ENCODE measurements at regions not wholly inside any gene's neighbourhood (a gene's known extent, or its start where the extent isn't known, plus 50 kb on each side); places are given as distances from the start of the nearest gene placed in this dataset.

DNA sequence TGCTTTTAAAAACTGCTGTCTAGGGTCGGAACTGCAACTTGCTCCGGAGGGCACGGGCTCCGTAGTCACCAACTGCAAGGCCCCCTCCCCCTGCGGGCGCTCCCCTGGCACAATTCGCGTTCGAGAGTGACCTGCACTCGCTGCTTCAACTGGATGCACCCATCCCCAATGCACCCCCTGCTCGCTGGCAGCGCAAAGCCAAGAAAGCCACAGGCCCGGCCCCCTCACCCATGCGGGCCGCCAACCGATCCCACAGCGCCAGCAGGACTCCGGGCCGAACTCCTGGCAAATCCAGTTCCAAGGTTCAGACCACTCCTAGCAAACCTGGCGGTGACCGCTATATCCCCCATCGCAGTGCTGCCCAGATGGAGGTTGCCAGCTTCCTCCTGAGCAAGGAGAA, 64.2 kb upstream of the GAS1 start:
- Histone ChIP-seq H4K20me1 (ENCODE audit: insufficient read depth, low read length) (no peaks in the 10 kb centered on the region), H3K36me3 (replicated peaks; ENCODE audit: low read depth, low read length) (no peaks in the 10 kb centered on the region), H2AFZ (ENCODE audit: low read depth, low read length) (no peak overlapping the region), H3K9ac (ENCODE audit: low read length) (no peak overlapping the region), H3K4me2 (ENCODE audit: low read length) (no peak overlapping the region), H3K27me3 (ENCODE audit: low read depth, low read length) (no peaks in the 10 kb centered on the region), H3K79me2 (ENCODE audit: low read length) (no peaks in the 10 kb centered on the region), H3K4me1 (ENCODE audit: low read length) (no peaks in the 10 kb centered on the region), H3K27ac (ENCODE audit: low read length) (no peak overlapping the region), H3K4me3 (ENCODE audit: low read length) (no peak overlapping the region), H3K9me3 (ENCODE audit: insufficient read depth, low read length) (no peaks in the 10 kb centered on the region)
- TF ChIP-seq, protein P1, sequence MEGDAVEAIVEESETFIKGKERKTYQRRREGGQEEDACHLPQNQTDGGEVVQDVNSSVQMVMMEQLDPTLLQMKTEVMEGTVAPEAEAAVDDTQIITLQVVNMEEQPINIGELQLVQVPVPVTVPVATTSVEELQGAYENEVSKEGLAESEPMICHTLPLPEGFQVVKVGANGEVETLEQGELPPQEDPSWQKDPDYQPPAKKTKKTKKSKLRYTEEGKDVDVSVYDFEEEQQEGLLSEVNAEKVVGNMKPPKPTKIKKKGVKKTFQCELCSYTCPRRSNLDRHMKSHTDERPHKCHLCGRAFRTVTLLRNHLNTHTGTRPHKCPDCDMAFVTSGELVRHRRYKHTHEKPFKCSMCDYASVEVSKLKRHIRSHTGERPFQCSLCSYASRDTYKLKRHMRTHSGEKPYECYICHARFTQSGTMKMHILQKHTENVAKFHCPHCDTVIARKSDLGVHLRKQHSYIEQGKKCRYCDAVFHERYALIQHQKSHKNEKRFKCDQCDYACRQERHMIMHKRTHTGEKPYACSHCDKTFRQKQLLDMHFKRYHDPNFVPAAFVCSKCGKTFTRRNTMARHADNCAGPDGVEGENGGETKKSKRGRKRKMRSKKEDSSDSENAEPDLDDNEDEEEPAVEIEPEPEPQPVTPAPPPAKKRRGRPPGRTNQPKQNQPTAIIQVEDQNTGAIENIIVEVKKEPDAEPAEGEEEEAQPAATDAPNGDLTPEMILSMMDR (IDR thresholded peaks at IDR 0.05; ENCODE audit: low read depth, low read length), result no peak

DNA sequence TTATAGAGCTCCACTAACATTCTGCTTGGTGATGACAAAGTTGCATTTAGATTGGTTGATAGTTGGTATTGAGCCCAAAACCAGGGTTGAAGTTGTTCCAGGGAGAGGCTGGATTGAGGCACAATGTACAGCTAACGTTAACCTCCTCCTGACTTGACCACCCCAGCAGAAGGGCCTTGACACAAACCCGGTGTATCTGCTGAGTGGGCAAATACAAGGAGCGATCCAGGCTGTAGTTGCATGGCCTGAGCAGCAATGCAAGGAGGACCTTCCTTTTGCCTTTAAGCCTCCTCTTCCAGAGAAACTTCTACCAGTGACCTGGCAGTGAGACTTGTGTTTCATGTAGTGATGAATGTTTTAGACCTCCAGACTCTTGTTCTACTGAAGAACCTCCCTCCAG, 66.2 kb upstream of the GAS1 start:
- no peaks in the 10 kb centered on the region for H3K36me3 ChIP-seq (replicated peaks; ENCODE audit: low read depth, low read length)
- no peaks in the 10 kb centered on the region for H3K9me3 ChIP-seq (ENCODE audit: insufficient read depth, low read length)
- no peak overlapping the region for H3K9ac ChIP-seq (ENCODE audit: low read length)
- no peak for TF ChIP-seq EZH2phosphoT487 (IDR thresholded peaks at IDR 0.05; ENCODE audit: low read depth)
- TF ChIP-seq, protein P1 (IDR thresholded peaks at IDR 0.05; ENCODE audit: low read depth, low read length), result no peak
- no peaks in the 10 kb centered on the region for H3K27me3 ChIP-seq (ENCODE audit: low read depth, low read length)
- no peak overlapping the region for H3K4me2 ChIP-seq (ENCODE audit: low read length)
- H3K4me3 ChIP-seq (ENCODE audit: low read length), result no peak overlapping the region
- no peaks in the 10 kb centered on the region for H3K79me2 ChIP-seq (ENCODE audit: low read length)
- no peak overlapping the region for H3K27ac ChIP-seq (ENCODE audit: low read length)
- no peaks in the 10 kb centered on the region for H4K20me1 ChIP-seq (ENCODE audit: insufficient read depth, low read length)
- H3K4me1 ChIP-seq (ENCODE audit: low read length), result no peaks in the 10 kb centered on the region
- H2AFZ ChIP-seq (ENCODE audit: low read depth, low read length), result no peak overlapping the region

DNA sequence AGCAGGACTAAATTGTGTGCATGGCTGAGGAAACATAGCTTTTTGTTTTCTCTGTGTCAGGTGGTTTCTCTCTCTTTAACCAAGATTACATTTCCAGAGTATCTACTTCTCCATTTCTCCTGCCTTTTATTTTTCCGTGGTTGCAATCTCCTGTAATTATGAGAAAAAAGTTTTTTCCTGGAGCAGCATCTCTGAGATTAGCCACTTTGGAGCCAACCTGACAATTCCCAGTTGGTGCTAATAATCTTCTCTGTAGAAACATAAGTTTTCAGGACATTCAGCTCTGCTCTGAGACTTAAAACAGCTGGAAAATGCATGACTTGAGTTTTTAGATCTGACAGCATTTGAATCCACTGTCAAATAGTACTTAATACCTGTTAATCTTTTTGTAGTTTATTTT, 67.1 kb upstream of the GAS1 start:
- H3K4me3 ChIP-seq (ENCODE audit: low read length), result no peak overlapping the region
- H2AFZ ChIP-seq (ENCODE audit: low read depth, low read length), result no peak overlapping the region
- TF ChIP-seq EZH2phosphoT487 (IDR thresholded peaks at IDR 0.05; ENCODE audit: low read depth), result no peak
- TF ChIP-seq, protein P1 (IDR thresholded peaks at IDR 0.05; ENCODE audit: low read depth, low read length), result no peak
- H3K4me2 ChIP-seq (ENCODE audit: low read length), result no peak overlapping the region
- H3K9me3 ChIP-seq (ENCODE audit: insufficient read depth, low read length), result no peaks in the 10 kb centered on the region
- no peaks in the 10 kb centered on the region for H3K36me3 ChIP-seq (replicated peaks; ENCODE audit: low read depth, low read length)
- H3K4me1 ChIP-seq (ENCODE audit: low read length), result no peaks in the 10 kb centered on the region
- no peak overlapping the region for H3K27ac ChIP-seq (ENCODE audit: low read length)
- no peaks in the 10 kb centered on the region for H4K20me1 ChIP-seq (ENCODE audit: insufficient read depth, low read length)
- no peak overlapping the region for H3K9ac ChIP-seq (ENCODE audit: low read length)
- H3K27me3 ChIP-seq (ENCODE audit: low read depth, low read length), result no peaks in the 10 kb centered on the region
- H3K79me2 ChIP-seq (ENCODE audit: low read length), result no peaks in the 10 kb centered on the region

DNA sequence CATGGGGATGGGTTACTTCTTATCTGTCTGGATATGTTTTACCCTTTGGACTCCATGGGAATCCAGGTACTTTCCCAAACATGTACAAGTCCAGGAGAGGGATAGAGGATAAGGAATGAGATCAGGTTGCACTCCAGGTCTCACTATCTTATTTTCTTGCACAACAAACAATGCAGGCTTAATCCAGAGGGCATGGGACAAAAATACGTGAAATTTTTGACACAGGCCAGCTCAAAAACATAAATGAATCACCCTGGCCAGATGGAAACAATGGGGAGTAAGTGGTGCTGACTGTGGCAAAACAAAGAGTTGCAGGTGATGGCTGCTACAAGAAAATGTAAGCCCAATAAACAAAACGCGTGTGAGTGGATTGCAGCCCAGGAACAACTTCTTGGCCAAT, 69.4 kb upstream of the GAS1 start:
- H3K4me3 ChIP-seq (ENCODE audit: low read length), result no peak overlapping the region
- no peaks in the 10 kb centered on the region for H3K79me2 ChIP-seq (ENCODE audit: low read length)
- no peak overlapping the region for H3K4me2 ChIP-seq (ENCODE audit: low read length)
- H3K4me1 ChIP-seq (ENCODE audit: low read length), result no peaks in the 10 kb centered on the region
- no peak overlapping the region for H3K27ac ChIP-seq (ENCODE audit: low read length)
- no peaks in the 10 kb centered on the region for H3K9me3 ChIP-seq (ENCODE audit: insufficient read depth, low read length)
- no peak overlapping the region for H2AFZ ChIP-seq (ENCODE audit: low read depth, low read length)
- TF ChIP-seq, protein P1 (IDR thresholded peaks at IDR 0.05; ENCODE audit: low read depth, low read length), result no peak
- no peak for TF ChIP-seq EZH2phosphoT487 (IDR thresholded peaks at IDR 0.05; ENCODE audit: low read depth)
- H3K36me3 ChIP-seq (replicated peaks; ENCODE audit: low read depth, low read length), result no peaks in the 10 kb centered on the region
- H3K9ac ChIP-seq (ENCODE audit: low read length), result no peak overlapping the region
- no peaks in the 10 kb centered on the region for H3K27me3 ChIP-seq (ENCODE audit: low read depth, low read length)
- H4K20me1 ChIP-seq (ENCODE audit: insufficient read depth, low read length), result no peaks in the 10 kb centered on the region
